Activated CD8-positive, alpha-beta memory T cell treated with anti-CD3 and anti-CD28 coated beads, Interleukin-2, amount 10 ng/mL, durations not matched to agents 7 days and 5 days (primary cell): ENCODE measurements at regions not wholly inside any gene's neighbourhood (a gene's known extent, or its start where the extent isn't known, plus 50 kb on each side); places are given as distances from the start of the nearest gene placed in this dataset.

Source experiments
- ATAC-seq: fragments of 150-1000 bp; cut with Tn5 transposase; one replicate; pipeline ENCODE4 v1.10.0; 2021; ENCODE audit warnings: moderate library complexity
- CTCF ChIA-PET: fragments of 350-600 bp; sonication (Branson Sonifier 250); formaldehyde crosslinking; loops from one replicate; lab custom pipeline; 2021; ENCODE audit warnings: antibody characterized with exemption; lab: Charles Lee
- DNase-seq: peaks from one replicate; pipeline ENCODE4 v3.0.0-alpha.2; 2020
- H3K27ac Mint-ChIP-seq: one replicate; pipeline ENCODE4 v1.8.0; 2021; ENCODE audit warnings: mild to moderate bottlenecking, mixed read lengths
- H3K27me3 Mint-ChIP-seq: one replicate; pipeline ENCODE4 v1.8.0; 2021; ENCODE audit warnings: mixed read lengths
- H3K36me3 Mint-ChIP-seq: one replicate; pipeline ENCODE4 v1.8.0; 2021; ENCODE audit warnings: mild to moderate bottlenecking, mixed read lengths
- H3K4me1 Mint-ChIP-seq: one replicate; pipeline ENCODE4 v1.8.0; 2021; ENCODE audit warnings: mixed read lengths
- H3K4me3 Mint-ChIP-seq: one replicate; pipeline ENCODE4 v1.8.0; 2021; ENCODE audit warnings: mild to moderate bottlenecking, moderate library complexity, mixed read lengths
- H3K9me3 Mint-ChIP-seq: one replicate; pipeline ENCODE4 v1.8.0; 2022; ENCODE audit warnings: low read depth, mixed read lengths

DNA sequence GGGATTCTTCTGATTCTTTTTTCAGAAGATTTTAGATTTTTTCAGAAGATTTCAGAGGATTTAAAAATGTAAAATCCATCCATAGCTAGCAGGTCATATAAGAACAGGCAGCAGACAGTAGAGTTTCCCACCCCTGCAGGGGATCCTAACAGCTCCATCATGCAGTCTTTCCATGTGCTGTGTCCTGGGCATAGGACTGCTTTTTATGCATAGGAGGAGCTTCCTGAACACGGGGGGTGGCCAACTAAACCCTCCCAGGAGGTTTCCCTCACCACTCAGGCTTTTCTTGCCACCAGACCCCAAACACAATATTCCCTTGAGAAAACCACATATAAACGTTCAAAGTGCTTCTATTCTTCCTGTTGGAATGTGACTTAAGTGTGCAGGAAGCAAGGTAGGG is 90.1 kb upstream of the TNR start:
- no peak overlapping the region for H3K27ac Mint-ChIP-seq
- H3K36me3 Mint-ChIP-seq, result no peaks in the 10 kb centered on the region
- DNase-seq, result no peak
- no peaks in the 10 kb centered on the region for H3K4me1 Mint-ChIP-seq
- CTCF ChIA-PET, result no interaction called here
- H3K27me3 Mint-ChIP-seq, result peaks cover 3% of the 10 kb centered on the region
- H3K9me3 Mint-ChIP-seq, result no peaks in the 10 kb centered on the region
- ATAC-seq, result no peak
- no peak overlapping the region for H3K4me3 Mint-ChIP-seq

DNA sequence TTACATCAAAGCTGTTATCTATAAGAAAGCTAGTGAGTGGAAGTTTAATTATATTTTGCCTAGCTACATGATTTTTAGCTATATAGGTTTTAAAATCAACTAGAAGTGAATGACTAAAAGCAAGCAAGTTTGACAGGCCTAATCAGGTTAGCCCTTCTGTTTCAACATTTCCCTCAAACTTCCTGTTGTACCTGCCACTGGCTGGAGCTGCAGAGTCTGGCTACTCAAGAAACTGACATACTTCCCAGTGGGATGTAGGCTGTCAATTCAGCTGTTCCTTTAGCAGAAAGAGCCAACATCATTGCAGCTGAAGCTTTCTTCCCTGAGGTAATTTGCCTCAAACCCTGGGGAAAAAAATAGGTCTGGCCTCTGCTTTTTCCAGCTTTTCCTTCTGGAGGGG is 87.1 kb upstream of the TNR start:
- Mint-ChIP-seq H3K4me3 (no peak overlapping the region), H3K9me3 (no peaks in the 10 kb centered on the region), H3K4me1 (no peaks in the 10 kb centered on the region), H3K27ac (no peak overlapping the region), H3K36me3 (no peaks in the 10 kb centered on the region), H3K27me3 (peaks cover 7% of the 10 kb centered on the region)
- CTCF ChIA-PET, result no interaction called here
- no peak for DNase-seq
- no peak for ATAC-seq

DNA sequence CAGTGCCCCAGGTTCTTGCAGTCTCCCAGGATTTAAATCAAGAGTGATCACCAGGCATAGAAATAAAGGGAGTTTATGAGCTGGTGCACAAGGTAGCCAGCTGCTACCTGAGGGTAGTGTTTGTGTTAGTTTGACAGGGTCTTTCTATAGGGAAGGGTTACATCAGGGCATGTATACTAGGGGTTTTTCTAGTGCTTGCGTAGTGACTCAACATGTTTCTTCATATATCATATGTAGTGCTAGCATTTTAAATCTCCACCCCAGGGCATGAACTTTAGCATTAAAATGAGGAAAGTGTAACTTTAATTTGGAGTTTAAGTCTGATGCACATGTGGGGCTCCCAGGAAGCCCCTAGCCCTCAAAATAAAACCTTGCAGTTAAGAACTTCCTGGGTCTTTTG is 86.5 kb upstream of the TNR start:
- Mint-ChIP-seq H3K4me1 (no peaks in the 10 kb centered on the region), H3K4me3 (no peak overlapping the region), H3K36me3 (no peaks in the 10 kb centered on the region), H3K9me3 (no peaks in the 10 kb centered on the region), H3K27me3 (peaks cover 7% of the 10 kb centered on the region), H3K27ac (no peak overlapping the region)
- DNase-seq (no peak), ATAC-seq (no peak)
- CTCF ChIA-PET, result interaction anchor here (1.4 kb wide), 1 partner anchor 10 kb away, joined by 3 read pairs; no protein-coding TSS in a partner anchor

DNA sequence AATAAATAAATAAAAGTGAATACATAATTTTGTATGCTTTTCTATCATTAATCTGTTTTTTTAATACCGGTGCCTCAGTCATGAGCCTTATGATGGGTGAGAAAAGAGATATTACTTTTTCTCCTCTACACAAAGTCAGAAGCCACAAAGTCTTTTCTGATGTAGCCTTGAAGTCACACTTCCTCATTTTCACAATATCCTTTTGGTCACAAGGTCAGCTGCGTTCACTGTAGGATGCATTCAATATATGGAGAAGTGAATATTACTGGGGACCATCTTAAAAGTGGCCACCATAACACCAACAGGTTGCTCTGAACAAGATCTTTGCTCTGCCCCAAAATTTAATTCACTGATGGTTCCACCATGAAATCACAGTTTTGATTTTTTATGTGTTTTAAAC is 83.3 kb upstream of the TNR start:
- Mint-ChIP-seq H3K27me3 (peaks cover 7% of the 10 kb centered on the region), H3K4me3 (no peak overlapping the region), H3K36me3 (no peaks in the 10 kb centered on the region), H3K4me1 (no peaks in the 10 kb centered on the region), H3K27ac (no peak overlapping the region), H3K9me3 (no peaks in the 10 kb centered on the region)
- ATAC-seq (no peak), DNase-seq (no peak)
- CTCF ChIA-PET, result no interaction called here

DNA sequence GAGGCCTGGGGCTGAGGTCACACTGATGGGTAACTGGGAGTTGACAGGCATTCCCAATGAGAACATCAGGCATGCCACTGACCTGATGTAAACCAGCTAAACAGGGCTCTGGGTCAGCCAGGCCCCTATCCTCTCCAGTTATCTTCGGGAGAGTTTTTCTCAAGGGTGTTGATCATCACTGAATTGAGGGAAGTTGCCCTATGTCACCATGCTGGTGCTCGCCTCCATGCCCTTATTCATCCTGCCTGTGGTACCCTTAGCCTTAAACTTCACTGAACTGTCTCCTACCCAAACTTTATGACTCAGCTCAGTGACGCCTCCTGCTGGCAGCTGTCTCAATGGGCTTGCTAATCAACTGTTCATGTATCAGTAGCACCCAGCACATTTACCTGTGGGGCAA is 80.7 kb upstream of the TNR start:
- ATAC-seq, result no peak
- H3K36me3 Mint-ChIP-seq, result no peaks in the 10 kb centered on the region
- no peak for DNase-seq
- H3K9me3 Mint-ChIP-seq, result no peaks in the 10 kb centered on the region
- H3K27me3 Mint-ChIP-seq, result peaks cover 8% of the 10 kb centered on the region
- H3K4me1 Mint-ChIP-seq, result no peaks in the 10 kb centered on the region
- no peak overlapping the region for H3K4me3 Mint-ChIP-seq
- no peak overlapping the region for H3K27ac Mint-ChIP-seq
- CTCF ChIA-PET, result interaction anchor here (0.6 kb wide), 1 partner anchor 678 kb away, joined by 3 read pairs; no protein-coding TSS in a partner anchor

DNA sequence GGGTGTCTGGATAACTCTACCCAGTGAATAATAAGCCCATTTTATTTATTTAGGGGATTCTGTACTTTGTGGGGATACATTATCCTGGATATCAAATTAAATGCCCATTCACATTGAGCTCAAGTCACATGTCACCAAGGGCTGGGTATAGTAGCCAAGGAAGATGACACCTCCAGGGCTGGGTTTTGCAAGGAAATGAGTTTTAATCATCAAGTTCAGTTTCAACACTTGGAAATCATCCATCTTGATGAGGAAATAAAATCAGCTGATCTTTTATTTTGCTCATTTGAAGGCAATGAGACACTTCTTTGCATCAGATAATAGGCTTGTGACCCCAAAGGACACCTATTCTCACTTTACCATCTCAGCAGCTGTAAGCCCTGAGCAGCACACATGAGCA is 80.0 kb upstream of the TNR start:
- no peaks in the 10 kb centered on the region for H3K4me1 Mint-ChIP-seq
- H3K27me3 Mint-ChIP-seq, result peaks cover 8% of the 10 kb centered on the region
- no peaks in the 10 kb centered on the region for H3K36me3 Mint-ChIP-seq
- ATAC-seq (no peak), DNase-seq (no peak)
- H3K27ac Mint-ChIP-seq, result no peak overlapping the region
- H3K9me3 Mint-ChIP-seq, result no peaks in the 10 kb centered on the region
- CTCF ChIA-PET, result no interaction called here
- no peak overlapping the region for H3K4me3 Mint-ChIP-seq

DNA sequence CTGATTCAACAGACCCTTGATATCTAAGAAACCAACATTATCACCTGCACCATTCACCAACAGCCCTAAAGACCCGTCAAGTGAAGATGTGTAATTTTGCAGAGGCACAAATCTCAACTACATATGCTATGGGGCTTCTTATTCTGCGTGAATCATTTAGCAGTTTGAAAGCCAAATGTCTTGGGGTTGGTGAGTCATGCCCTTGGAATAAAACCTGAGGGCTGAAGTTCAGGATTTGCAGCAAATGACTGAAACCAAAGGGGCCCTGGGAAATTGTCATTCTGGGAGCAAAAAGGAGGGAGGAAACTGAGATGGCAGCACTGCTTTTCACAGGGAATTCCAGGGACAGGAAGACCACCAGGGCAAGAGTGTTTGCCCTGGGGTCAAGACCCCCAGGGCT is 79.2 kb upstream of the TNR start:
- Mint-ChIP-seq H3K4me3 (no peak overlapping the region), H3K36me3 (no peaks in the 10 kb centered on the region), H3K27me3 (peaks cover 8% of the 10 kb centered on the region), H3K9me3 (no peaks in the 10 kb centered on the region), H3K4me1 (no peaks in the 10 kb centered on the region), H3K27ac (no peak overlapping the region)
- DNase-seq (no peak), ATAC-seq (no peak)
- CTCF ChIA-PET, result no interaction called here

DNA sequence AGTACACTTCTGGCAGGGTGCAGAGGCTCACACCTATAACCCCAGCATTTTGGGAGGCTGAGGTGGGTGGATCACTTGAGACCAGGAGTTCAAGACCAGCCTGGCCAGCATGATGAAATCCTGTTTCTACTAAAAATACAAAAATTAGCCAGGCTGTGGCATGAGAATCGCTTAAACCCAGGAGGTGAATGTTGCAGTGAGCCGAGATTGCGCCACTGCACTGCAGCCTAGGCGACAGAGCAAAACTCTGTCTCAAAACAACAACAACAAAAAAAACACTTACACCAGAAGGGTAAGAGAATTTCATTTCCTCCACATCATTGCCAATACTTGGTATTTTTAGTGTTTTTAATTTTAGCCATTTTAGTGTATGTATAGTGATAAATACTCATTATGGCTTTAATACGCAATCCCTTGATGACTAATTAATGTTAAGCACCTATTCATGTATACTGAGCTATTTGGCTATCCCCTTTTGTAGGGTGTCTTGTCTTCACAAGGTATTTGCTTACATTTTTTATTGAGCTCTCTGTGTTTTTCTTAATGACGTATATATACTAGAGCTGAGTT is 77.1 kb upstream of the TNR start:
- H3K27ac Mint-ChIP-seq, result no peak overlapping the region
- ATAC-seq (no peak), DNase-seq (no peak)
- no peaks in the 10 kb centered on the region for H3K4me1 Mint-ChIP-seq
- H3K4me3 Mint-ChIP-seq, result no peak overlapping the region
- no peaks in the 10 kb centered on the region for H3K36me3 Mint-ChIP-seq
- no peaks in the 10 kb centered on the region for H3K9me3 Mint-ChIP-seq
- peaks cover 6% of the 10 kb centered on the region for H3K27me3 Mint-ChIP-seq
- CTCF ChIA-PET, result no interaction called here

DNA sequence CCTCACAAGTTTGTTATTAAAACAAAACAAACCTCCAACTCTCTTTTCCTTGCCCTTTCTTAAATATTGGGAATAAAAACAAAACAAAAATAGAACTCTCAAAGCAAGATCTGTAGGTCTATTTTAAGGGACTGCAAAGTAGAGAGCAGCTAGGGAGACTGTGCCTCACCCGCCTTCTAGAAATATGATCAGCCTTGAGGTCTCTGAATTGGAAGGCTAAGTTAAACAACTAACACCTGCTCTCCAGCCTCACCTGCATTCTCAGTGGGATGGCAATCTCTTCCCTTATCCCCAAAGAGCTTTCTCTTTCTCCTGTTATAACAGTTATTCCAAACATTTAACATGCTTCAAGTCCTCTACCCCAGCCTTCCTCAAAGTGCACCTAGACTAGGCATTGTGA is 75.5 kb upstream of the TNR start:
- H3K36me3 Mint-ChIP-seq, result no peaks in the 10 kb centered on the region
- H3K4me1 Mint-ChIP-seq, result no peaks in the 10 kb centered on the region
- DNase-seq (no peak), ATAC-seq (no peak)
- H3K9me3 Mint-ChIP-seq, result no peaks in the 10 kb centered on the region
- peaks cover 6% of the 10 kb centered on the region for H3K27me3 Mint-ChIP-seq
- H3K4me3 Mint-ChIP-seq, result no peak overlapping the region
- CTCF ChIA-PET, result no interaction called here
- no peak overlapping the region for H3K27ac Mint-ChIP-seq

DNA sequence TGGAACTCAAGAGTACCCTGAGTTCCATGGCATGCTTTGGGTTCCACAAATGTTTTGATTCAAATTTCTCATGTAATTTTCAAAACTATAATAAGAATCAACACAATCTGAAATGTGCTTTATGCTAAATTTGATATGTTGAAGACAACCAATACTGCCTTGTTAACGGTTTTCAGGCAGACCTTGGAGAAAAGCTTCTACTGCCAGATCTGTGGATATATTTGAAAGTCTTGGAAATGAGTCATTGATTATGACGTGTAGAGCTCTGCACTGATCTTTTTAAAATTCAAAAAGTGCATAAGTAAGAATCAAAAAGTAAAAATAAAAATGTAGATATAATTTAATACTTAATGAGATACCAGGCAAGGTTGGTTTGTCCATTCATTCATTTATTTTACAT is 74.0 kb upstream of the TNR start:
- Mint-ChIP-seq H3K27me3 (peaks cover 7% of the 10 kb centered on the region), H3K4me3 (no peak overlapping the region), H3K27ac (no peak overlapping the region), H3K36me3 (no peaks in the 10 kb centered on the region), H3K4me1 (no peaks in the 10 kb centered on the region), H3K9me3 (no peaks in the 10 kb centered on the region)
- DNase-seq (no peak), ATAC-seq (no peak)
- CTCF ChIA-PET, result no interaction called here

DNA sequence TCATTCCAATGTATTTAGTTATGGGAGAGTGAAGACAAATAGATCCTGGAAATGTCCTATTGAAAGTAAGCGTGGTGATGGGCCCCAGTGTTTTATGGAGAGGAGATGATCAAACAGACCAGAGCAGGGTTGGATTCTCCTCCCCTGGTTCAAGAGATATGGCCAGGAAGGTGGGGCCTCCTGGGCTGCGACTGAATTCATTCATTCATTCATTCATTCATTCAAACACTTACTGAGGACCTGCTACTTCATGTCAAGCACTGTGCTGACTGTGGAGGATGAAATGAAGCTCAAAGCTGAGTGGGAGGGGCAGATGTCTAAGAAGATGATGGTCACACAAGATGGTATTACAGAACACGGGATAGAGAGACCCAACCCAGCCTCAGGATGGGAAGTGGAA is 71.5 kb upstream of the TNR start:
- Mint-ChIP-seq H3K36me3 (no peaks in the 10 kb centered on the region), H3K4me3 (no peak overlapping the region), H3K4me1 (no peaks in the 10 kb centered on the region), H3K9me3 (no peaks in the 10 kb centered on the region), H3K27me3 (peaks cover 10% of the 10 kb centered on the region), H3K27ac (no peak overlapping the region)
- CTCF ChIA-PET, result no interaction called here
- DNase-seq (no peak), ATAC-seq (no peak)

DNA sequence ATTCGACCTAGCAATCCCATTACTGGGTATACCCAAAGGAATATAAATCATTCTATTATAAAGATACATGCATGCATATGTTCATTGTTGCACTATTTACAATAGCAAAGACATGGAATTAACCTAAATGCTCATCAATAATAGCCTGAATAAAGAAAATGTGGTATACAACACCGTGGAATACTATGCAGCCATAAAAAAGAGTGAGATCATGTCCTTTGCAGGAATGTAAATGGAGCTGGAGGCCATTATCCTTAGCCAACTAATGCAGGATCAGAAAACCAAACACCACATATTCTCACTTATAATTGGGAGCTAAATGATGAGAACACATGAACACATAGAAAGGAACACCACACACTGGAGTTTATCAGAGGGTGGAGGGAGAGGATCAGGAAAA is 69.5 kb upstream of the TNR start:
- CTCF ChIA-PET, result no interaction called here
- no peaks in the 10 kb centered on the region for H3K36me3 Mint-ChIP-seq
- peaks cover 7% of the 10 kb centered on the region for H3K27me3 Mint-ChIP-seq
- H3K4me1 Mint-ChIP-seq, result no peaks in the 10 kb centered on the region
- ATAC-seq (no peak), DNase-seq (no peak)
- no peaks in the 10 kb centered on the region for H3K9me3 Mint-ChIP-seq
- H3K27ac Mint-ChIP-seq, result no peak overlapping the region
- H3K4me3 Mint-ChIP-seq, result no peak overlapping the region

DNA sequence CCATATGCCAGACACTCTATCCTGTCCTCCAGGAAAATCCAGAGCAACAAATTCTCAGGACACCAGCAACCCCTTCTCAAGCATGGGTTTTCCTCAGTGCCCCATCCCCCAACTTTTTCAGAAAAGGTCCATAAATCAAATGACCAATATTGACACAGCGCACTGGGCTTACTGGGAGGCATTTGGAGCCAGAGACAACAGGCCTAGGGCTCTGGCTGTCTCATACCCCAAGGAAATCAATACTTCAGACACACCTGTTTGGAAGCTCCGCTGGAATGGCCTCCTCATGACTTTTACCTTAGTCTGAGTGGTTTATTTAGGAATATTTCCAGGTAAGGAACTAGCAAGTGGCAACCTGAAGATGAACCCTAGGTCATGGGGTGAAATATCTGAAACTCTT is 66.9 kb upstream of the TNR start:
- Mint-ChIP-seq H3K4me3 (no peak overlapping the region), H3K9me3 (no peaks in the 10 kb centered on the region), H3K36me3 (no peaks in the 10 kb centered on the region), H3K4me1 (no peaks in the 10 kb centered on the region), H3K27ac (no peak overlapping the region), H3K27me3 (peaks cover 5% of the 10 kb centered on the region)
- CTCF ChIA-PET, result interaction anchor here (0.6 kb wide), 1 partner anchor 162 kb away, joined by 3 read pairs; no protein-coding TSS in a partner anchor
- DNase-seq, result no peak
- ATAC-seq, result no peak

DNA sequence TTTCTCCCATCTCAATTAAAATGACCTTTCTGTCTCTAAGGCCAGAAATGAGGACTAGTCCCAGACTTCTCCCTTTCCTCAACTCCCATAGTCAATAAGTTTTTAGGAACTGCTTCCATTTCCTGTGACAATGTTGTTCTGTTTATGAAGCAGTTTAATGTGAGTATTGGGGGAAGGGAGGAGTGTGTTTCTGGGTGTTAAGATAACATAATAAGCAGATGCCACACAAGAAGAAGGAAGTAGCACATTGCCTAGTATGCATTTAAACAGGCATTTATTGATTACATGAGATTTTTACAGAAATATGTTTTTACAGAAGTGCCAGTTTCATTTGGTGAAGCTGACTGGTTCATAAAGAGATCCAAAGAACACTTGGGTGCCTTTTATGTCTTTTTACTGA is 65.6 kb upstream of the TNR start:
- DNase-seq, result no peak

DNA sequence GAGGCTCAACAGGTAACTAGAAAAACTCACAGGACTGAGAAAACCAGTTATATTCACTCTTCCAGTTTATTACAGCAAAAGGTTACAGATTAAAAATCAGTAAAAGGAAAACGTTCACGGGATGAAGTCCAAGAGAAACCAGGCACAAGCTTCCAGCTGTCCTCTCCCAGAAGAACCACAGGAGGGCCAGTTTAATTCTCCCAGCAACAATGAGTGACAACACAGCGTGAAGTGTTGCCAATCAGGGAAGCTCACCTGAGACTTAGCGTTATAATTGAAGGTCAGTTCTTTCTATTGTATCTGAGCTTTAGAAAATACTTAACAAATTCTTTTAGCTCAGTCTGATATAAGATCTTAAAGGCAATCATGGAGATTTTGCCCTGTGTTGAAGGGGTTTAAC is 65.2 kb upstream of the TNR start:
- no peaks in the 10 kb centered on the region for H3K36me3 Mint-ChIP-seq
- H3K4me1 Mint-ChIP-seq, result no peaks in the 10 kb centered on the region
- ATAC-seq (no peak), DNase-seq (no peak)
- H3K9me3 Mint-ChIP-seq, result no peaks in the 10 kb centered on the region
- H3K27ac Mint-ChIP-seq, result no peak overlapping the region
- H3K4me3 Mint-ChIP-seq, result no peak overlapping the region
- CTCF ChIA-PET, result no interaction called here
- H3K27me3 Mint-ChIP-seq, result peaks cover 5% of the 10 kb centered on the region

More for the DNA sequence above, 65.6 kb upstream of the TNR start:
- Mint-ChIP-seq H3K27me3 (peaks cover 5% of the 10 kb centered on the region), H3K36me3 (no peaks in the 10 kb centered on the region), H3K9me3 (no peaks in the 10 kb centered on the region), H3K4me1 (no peaks in the 10 kb centered on the region), H3K4me3 (no peak overlapping the region), H3K27ac (no peak overlapping the region)
- ATAC-seq, result no peak
- CTCF ChIA-PET, result no interaction called here
